Upper lobe of left lung (tissue), 4 donors: ENCODE measurements at regions not wholly inside any gene's neighbourhood (a gene's known extent, or its start where the extent isn't known, plus 50 kb on each side); places are given as distances from the start of the nearest gene placed in this dataset.

Experiments used
- EP300 ChIP-seq, 4 donors: sonication (generic); formaldehyde crosslinking; IDR thresholded peaks; one replicate each; pipeline ENCODE4 v1.5.1; 2017; ENCODE audit warnings: antibody characterized with exemption in 4 of 4, control low read depth in 2 of 4
- POLR2A ChIP-seq, 4 donors: fragments of 450-650 bp; IDR thresholded peaks; one replicate each; pipeline ENCODE4 v1.5.1; 2016 to 2017; ENCODE audit warnings: antibody characterized with exemption in 4 of 4, mild to moderate bottlenecking in 2 of 4
- POLR2AphosphoS5 ChIP-seq, 2 donors: sonication (generic); formaldehyde crosslinking; IDR thresholded peaks; one replicate each; pipeline ENCODE4 v1.5.1; 2017; ENCODE audit warnings: antibody characterized with exemption in 2 of 2
- TF ChIP-seq, protein P1 (sequence below), 6 experiments: fragments of 450-650 bp in 4 of 6; fragments of 200-600 bp in 2 of 6; sonication (generic) in 2 of 6; IDR thresholded peaks; one replicate each; pipeline ENCODE4 v1.5.1; 2016 to 2019; ENCODE audit warnings: antibody characterized with exemption in 6 of 6

DNA sequence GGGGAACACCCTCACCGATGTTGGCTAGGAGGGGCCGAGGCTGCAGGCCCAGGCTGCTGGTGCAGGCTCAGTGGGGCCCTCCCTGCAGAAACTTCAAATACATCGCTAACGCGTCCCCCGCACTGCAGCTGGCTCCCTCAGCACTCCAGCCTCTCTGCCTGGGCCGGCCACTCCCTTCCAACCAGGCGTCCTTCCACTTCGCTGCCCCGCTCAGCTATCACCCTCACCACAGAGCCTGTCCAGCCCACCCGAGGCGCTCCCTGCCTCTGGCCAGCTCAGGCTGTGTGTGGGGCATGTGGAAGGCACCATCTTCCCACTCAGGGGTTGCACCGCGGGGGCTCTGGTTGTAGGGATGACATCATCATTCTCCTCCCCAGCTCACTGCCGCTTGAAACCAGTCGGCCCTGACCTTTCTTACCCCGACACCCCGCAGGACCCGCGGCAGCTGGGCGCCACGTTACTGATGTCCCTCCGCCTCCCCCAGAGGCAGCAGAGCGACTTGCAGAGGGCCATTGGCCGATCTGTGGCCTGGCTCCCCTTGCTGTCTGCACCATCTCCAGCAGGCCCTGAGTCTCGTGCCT, 199.9 kb upstream of the RTL1 start:
- TF ChIP-seq POLR2A (IDR thresholded peaks at IDR 0.05) (no peak), POLR2AphosphoS5 (IDR thresholded peaks at IDR 0.05) (no peak), EP300 (IDR thresholded peaks at IDR 0.05) (no peak)
- TF ChIP-seq, protein P1, sequence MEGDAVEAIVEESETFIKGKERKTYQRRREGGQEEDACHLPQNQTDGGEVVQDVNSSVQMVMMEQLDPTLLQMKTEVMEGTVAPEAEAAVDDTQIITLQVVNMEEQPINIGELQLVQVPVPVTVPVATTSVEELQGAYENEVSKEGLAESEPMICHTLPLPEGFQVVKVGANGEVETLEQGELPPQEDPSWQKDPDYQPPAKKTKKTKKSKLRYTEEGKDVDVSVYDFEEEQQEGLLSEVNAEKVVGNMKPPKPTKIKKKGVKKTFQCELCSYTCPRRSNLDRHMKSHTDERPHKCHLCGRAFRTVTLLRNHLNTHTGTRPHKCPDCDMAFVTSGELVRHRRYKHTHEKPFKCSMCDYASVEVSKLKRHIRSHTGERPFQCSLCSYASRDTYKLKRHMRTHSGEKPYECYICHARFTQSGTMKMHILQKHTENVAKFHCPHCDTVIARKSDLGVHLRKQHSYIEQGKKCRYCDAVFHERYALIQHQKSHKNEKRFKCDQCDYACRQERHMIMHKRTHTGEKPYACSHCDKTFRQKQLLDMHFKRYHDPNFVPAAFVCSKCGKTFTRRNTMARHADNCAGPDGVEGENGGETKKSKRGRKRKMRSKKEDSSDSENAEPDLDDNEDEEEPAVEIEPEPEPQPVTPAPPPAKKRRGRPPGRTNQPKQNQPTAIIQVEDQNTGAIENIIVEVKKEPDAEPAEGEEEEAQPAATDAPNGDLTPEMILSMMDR (IDR thresholded peaks at IDR 0.05) = no peak
